ENCODE measurements at regions not wholly inside any gene's neighbourhood (a gene's known extent, or its start where the extent isn't known, plus 50 kb on each side); places are given as distances from the start of the nearest gene placed in this dataset.

DNA sequence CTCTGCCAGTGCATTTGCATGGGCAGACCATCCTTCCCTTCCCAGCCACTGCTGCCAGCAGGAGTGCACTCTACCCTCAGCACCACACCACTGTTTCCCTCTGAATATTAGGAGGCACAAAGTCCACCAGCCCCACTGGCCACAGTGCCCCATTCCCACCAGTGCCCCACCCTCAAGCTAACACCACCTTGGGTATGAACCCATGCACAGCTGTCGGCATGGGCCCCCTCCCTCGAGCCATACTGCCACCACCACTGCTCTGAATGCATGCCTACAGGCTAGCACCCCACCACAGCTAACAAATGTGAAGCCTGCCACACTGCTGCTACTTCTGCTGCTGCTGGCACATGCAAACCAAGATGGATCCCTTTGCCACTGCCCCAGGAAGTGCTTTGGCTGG, 810.4 kb downstream of the TRAM1L1 start:
- TF ChIP-seq, protein P1, sequence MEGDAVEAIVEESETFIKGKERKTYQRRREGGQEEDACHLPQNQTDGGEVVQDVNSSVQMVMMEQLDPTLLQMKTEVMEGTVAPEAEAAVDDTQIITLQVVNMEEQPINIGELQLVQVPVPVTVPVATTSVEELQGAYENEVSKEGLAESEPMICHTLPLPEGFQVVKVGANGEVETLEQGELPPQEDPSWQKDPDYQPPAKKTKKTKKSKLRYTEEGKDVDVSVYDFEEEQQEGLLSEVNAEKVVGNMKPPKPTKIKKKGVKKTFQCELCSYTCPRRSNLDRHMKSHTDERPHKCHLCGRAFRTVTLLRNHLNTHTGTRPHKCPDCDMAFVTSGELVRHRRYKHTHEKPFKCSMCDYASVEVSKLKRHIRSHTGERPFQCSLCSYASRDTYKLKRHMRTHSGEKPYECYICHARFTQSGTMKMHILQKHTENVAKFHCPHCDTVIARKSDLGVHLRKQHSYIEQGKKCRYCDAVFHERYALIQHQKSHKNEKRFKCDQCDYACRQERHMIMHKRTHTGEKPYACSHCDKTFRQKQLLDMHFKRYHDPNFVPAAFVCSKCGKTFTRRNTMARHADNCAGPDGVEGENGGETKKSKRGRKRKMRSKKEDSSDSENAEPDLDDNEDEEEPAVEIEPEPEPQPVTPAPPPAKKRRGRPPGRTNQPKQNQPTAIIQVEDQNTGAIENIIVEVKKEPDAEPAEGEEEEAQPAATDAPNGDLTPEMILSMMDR (IDR thresholded peaks at IDR 0.05; ENCODE audit: poor library complexity): no peak
- no peak for TF ChIP-seq EZH2phosphoT487 (IDR thresholded peaks at IDR 0.05; ENCODE audit: low read depth, severe bottlenecking, unreplicated experiment)
- no peak for TF ChIP-seq EZH2 (IDR thresholded peaks at IDR 0.05; ENCODE audit: borderline replicate concordance)

Data from hepatocyte (in vitro differentiated cells).